CD14-positive monocyte (primary cell): ENCODE measurements at regions not wholly inside any gene's neighbourhood (a gene's known extent, or its start where the extent isn't known, plus 50 kb on each side); places are given as distances from the start of the nearest gene placed in this dataset.

ENCODE experiments used
- DNase-seq, 3 donors: peaks; one replicate each; pipeline ENCODE4 v3.0.0-alpha.2; 2011 to 2022
- H2AFZ ChIP-seq: 2 replicates; pipeline ENCODE4 v1.6.0; 2012; ENCODE audit warnings: mild to moderate bottlenecking, low read depth, low read length, inconsistent platforms; ENCODE audit not compliant: insufficient read depth, poor library complexity, severe bottlenecking
- H3K27ac ChIP-seq, 2 donors: 1 replicate in 1 of 2; 2 replicates in 1 of 2; pipeline ENCODE4 v1.5.1; 2012 to 2013; ENCODE audit warnings: low read length in 2 of 2, control low read depth in 1 of 2, inconsistent platforms in 1 of 2, low read depth in 1 of 2, mild to moderate bottlenecking in 1 of 2
- H3K27me3 ChIP-seq, 2 donors: one replicate each; pipeline versions ENCODE4 v1.6.0 to v1.6.1; 2011 to 2013; ENCODE audit warnings: low read length in 2 of 2; ENCODE audit not compliant: control insufficient read depth in 2 of 2, insufficient read depth in 2 of 2
- H3K36me3 ChIP-seq, 2 donors: replicated peaks in 1 of 2; 1 replicate in 1 of 2; 2 replicates in 1 of 2; pipeline versions ENCODE4 v1.5.1 to v1.6.1; 2012 to 2013; ENCODE audit warnings: low read length in 2 of 2, control low read depth in 1 of 2, inconsistent platforms in 1 of 2, mild to moderate bottlenecking in 1 of 2; ENCODE audit not compliant: insufficient read depth in 2 of 2, control insufficient read depth in 1 of 2
- H3K4me1 ChIP-seq, 2 donors: 1 replicate in 1 of 2; 2 replicates in 1 of 2; pipeline versions ENCODE4 v1.5.1 to v1.6.1; 2012 to 2013; ENCODE audit warnings: low read length in 2 of 2, control low read depth in 1 of 2, inconsistent platforms in 1 of 2, mild to moderate bottlenecking in 1 of 2, moderate library complexity in 1 of 2; ENCODE audit not compliant: insufficient read depth in 2 of 2, control insufficient read depth in 1 of 2
- H3K4me2 ChIP-seq: replicated peaks from 2 replicates; pipeline ENCODE3; 2012; ENCODE audit warnings: low read length, moderate library complexity, mild to moderate bottlenecking; ENCODE audit not compliant: poor library complexity, severe bottlenecking; ENCODE audit errors: extremely low read depth
- H3K4me3 ChIP-seq, 3 experiments: fragments of 200-600 bp in 1 of 3; sonication (generic) in 1 of 3; replicated peaks in 1 of 3; 1 replicate in 2 of 3; 2 replicates in 1 of 3; pipeline ENCODE4 v1.5.1; 2011 to 2013; ENCODE audit warnings: low read length in 3 of 3, mild to moderate bottlenecking in 3 of 3, control low read depth in 2 of 3, low read depth in 2 of 3, inconsistent platforms in 1 of 3, moderate library complexity in 1 of 3
- H3K79me2 ChIP-seq: 2 replicates; pipeline ENCODE4 v1.6.0; 2012; ENCODE audit warnings: mild to moderate bottlenecking, control low read depth, inconsistent platforms, low read length, moderate library complexity; ENCODE audit not compliant: insufficient read depth
- H3K9ac ChIP-seq: 2 replicates; pipeline ENCODE4 v1.6.0; 2017; ENCODE audit warnings: low read length, mild to moderate bottlenecking; ENCODE audit not compliant: insufficient read depth, poor library complexity, severe bottlenecking
- H3K9me3 ChIP-seq, 2 donors: replicated peaks in 1 of 2; 1 replicate in 1 of 2; 2 replicates in 1 of 2; pipeline versions ENCODE4 v1.5.1 to v1.6.1; 2012 to 2013; ENCODE audit warnings: low read length in 2 of 2, control low read depth in 1 of 2; ENCODE audit not compliant: control insufficient read depth in 1 of 2, insufficient read depth in 1 of 2
- H4K20me1 ChIP-seq: 2 replicates; pipeline ENCODE4 v1.6.0; 2012; ENCODE audit warnings: mild to moderate bottlenecking, low read length, control low read depth, moderate library complexity; ENCODE audit not compliant: insufficient read depth
- H3K27ac Mint-ChIP-seq, 7 donors: one replicate each; pipeline ENCODE4 v1.8.0; 2020; ENCODE audit warnings: mild to moderate bottlenecking in 7 of 7, mixed read lengths in 7 of 7, moderate library complexity in 6 of 7, inconsistent platforms in 2 of 7
- H3K27me3 Mint-ChIP-seq, 3 donors: one replicate each; pipeline ENCODE4 v1.8.0; 2021 to 2022; ENCODE audit warnings: low read depth in 3 of 3, mild to moderate bottlenecking in 3 of 3, mixed read lengths in 3 of 3, moderate library complexity in 3 of 3, inconsistent platforms in 1 of 3
- H3K36me3 Mint-ChIP-seq, 2 donors: one replicate each; pipeline ENCODE4 v1.8.0; 2020; ENCODE audit warnings: mixed read lengths in 2 of 2, inconsistent platforms in 1 of 2, mild to moderate bottlenecking in 1 of 2
- H3K4me1 Mint-ChIP-seq: one replicate; pipeline ENCODE4 v1.8.0; 2020; ENCODE audit warnings: mild to moderate bottlenecking, mixed read lengths
- H3K4me3 Mint-ChIP-seq, 2 donors: one replicate each; pipeline ENCODE4 v1.8.0; 2020; ENCODE audit warnings: mild to moderate bottlenecking in 2 of 2, mixed read lengths in 2 of 2, moderate library complexity in 1 of 2
- H3K9me3 Mint-ChIP-seq, 7 donors: one replicate each; pipeline ENCODE4 v1.8.0; 2020 to 2022; ENCODE audit warnings: mixed read lengths in 7 of 7, mild to moderate bottlenecking in 6 of 7, moderate library complexity in 6 of 7, inconsistent platforms in 2 of 7
- CTCF ChIP-seq: fragments of 200-600 bp; IDR thresholded peaks from one replicate; pipeline ENCODE4 v1.8.0; 2022; ENCODE audit warnings: antibody characterized with exemption, mild to moderate bottlenecking
- WGBS: methylation state at CpG from one replicate; pipeline ENCODE4 v1.1.5; 2013; ENCODE audit warnings: missing lambda C conversion rate; ENCODE audit not compliant: insufficient coverage; 5-methylcytosine and 5-hydroxymethylcytosine counted together
- intact Hi-C, 2 donors: fragments of 100-400 bp; cut with micrococcal nuclease; formaldehyde crosslinking; loops; one replicate each; pipeline versions ENCODE4 v1.15.0 to v1.15.1; 2023

- Histone ChIP-seq H2AFZ (peak overlapping the region; percentile 95), H3K27ac (peak overlapping the region; percentile 74 to 90), H3K9me3 (no peaks in the 10 kb centered on the region), H3K4me1 (peaks cover 35 to 38% of the 10 kb centered on the region in 2 donors), H4K20me1 (no peaks in the 10 kb centered on the region), H3K9ac (peak overlapping the region; percentile 80), H3K27me3 (no peaks in the 10 kb centered on the region), H3K4me2 (peak overlapping the region; percentile 97), H3K36me3 (no peaks in the 10 kb centered on the region), H3K4me3 (peak overlapping the region; percentile 43 to 81 (median 61)), H3K79me2 (no peaks in the 10 kb centered on the region)
- H3K4me1 Mint-ChIP-seq = peaks cover 34% of the 10 kb centered on the region
- DNase-seq = peak; percentile 50 to 84 (median 63)
- peaks cover 1 to 9% (median 2%) of the 10 kb centered on the region in 3 donors for H3K27me3 Mint-ChIP-seq
- WGBS = 1% methylated on average over 27 of the region's 31 CpGs
- peaks cover 0 to 2% (median 0%) of the 10 kb centered on the region in 7 donors for H3K9me3 Mint-ChIP-seq
- peak overlapping the region; percentile 80 to 91 for H3K4me3 Mint-ChIP-seq
- peak overlapping the region; percentile 82 to 94 (median 91) for H3K27ac Mint-ChIP-seq
- intact Hi-C loops = loop anchor here (10.0 kb wide), 2 partner anchors 51 to 59 kb away; partner anchors contain the start of genes CDKN2AIPNL (in 1 of the 2) and JADE2 (in 1 of the 2)
- no peak for TF ChIP-seq CTCF
- H3K36me3 Mint-ChIP-seq = peaks cover 0 to 3% of the 10 kb centered on the region in 2 donors
Observed at GRCh38 chr5:134465816-134466240, 54.1 kb upstream of the CDKN2AIPNL start.

- 80% methylated on average over 7 of the region's 10 CpGs for WGBS
- Histone ChIP-seq H3K9ac (peak overlapping the region; percentile 80), H3K27ac (peak overlapping the region; percentile 74 to 90), H3K4me1 (peaks cover 35 to 38% of the 10 kb centered on the region in 2 donors), H3K4me2 (peak overlapping the region; percentile 97), H3K4me3 (peak overlapping the region; percentile 43 to 81 (median 61)), H3K9me3 (no peaks in the 10 kb centered on the region), H2AFZ (peak overlapping the region; percentile 95), H3K27me3 (no peaks in the 10 kb centered on the region), H3K36me3 (no peaks in the 10 kb centered on the region), H3K79me2 (no peaks in the 10 kb centered on the region), H4K20me1 (no peaks in the 10 kb centered on the region)
- peaks cover 0 to 3% of the 10 kb centered on the region in 2 donors for H3K36me3 Mint-ChIP-seq
- TF ChIP-seq CTCF = no peak
- DNase-seq = no peak
- H3K27me3 Mint-ChIP-seq = peaks cover 1 to 9% (median 2%) of the 10 kb centered on the region in 3 donors
- intact Hi-C loops = loop anchor here (10.0 kb wide), 2 partner anchors 50 to 60 kb away; partner anchors contain the start of genes CDKN2AIPNL (in 1 of the 2) and JADE2 (in 1 of the 2)
- H3K4me1 Mint-ChIP-seq = peaks cover 34% of the 10 kb centered on the region
- peak overlapping the region; percentile 80 to 91 for H3K4me3 Mint-ChIP-seq
- peaks cover 0 to 2% (median 0%) of the 10 kb centered on the region in 7 donors for H3K9me3 Mint-ChIP-seq
- H3K27ac Mint-ChIP-seq = peak overlapping the region; percentile 5 to 94 (median 87)
Observed at GRCh38 chr5:134464988-134465815, 53.5 kb upstream of the CDKN2AIPNL start.
